ENCODE measurements at regions not wholly inside any gene's neighbourhood (a gene's known extent, or its start where the extent isn't known, plus 50 kb on each side); places are given as distances from the start of the nearest gene placed in this dataset.

DNA sequence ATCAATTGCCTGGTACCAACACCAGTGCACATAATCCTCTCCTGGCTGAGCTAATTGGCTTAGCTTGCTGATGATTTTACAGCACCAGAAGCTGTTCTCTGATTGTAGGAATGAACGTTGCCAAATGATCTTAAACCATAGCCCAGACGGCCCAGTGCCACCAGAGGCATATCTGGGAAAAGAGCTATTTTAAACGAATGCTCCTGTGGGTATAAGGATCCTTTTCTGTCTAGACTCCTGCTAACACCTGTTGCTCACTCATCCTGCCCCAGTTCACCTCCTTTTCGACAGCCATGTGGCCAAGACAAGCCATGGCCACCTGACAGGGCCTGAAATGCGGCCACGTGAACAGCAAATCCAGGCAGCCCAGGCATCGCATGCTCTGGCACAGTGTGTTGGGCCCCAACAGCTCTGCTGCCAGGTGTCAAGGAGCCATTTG is 289.9 kb upstream of the SLC30A5 start:
- Histone ChIP-seq H3K27me3 (ENCODE audit: control insufficient read depth, insufficient read depth, low read length) (no peaks in the 10 kb centered on the region), H3K36me3 (ENCODE audit: control insufficient read depth, insufficient read depth, low read length) (no peaks in the 10 kb centered on the region), H3K27ac (ENCODE audit: low read length) (no peak overlapping the region), H3K9me3 (ENCODE audit: control insufficient read depth, insufficient read depth, low read depth, low read length) (no peaks in the 10 kb centered on the region), H3K4me1 (ENCODE audit: control insufficient read depth, insufficient read depth, low read length) (no peaks in the 10 kb centered on the region), H3K4me3 (ENCODE audit: low read depth in 2 of 2, low read length in 2 of 2) (no peak overlapping the region)
- TF ChIP-seq TCF7L2 (IDR thresholded peaks at IDR 0.05; ENCODE audit: low read depth, low read length): no peak
- TF ChIP-seq, protein P1, sequence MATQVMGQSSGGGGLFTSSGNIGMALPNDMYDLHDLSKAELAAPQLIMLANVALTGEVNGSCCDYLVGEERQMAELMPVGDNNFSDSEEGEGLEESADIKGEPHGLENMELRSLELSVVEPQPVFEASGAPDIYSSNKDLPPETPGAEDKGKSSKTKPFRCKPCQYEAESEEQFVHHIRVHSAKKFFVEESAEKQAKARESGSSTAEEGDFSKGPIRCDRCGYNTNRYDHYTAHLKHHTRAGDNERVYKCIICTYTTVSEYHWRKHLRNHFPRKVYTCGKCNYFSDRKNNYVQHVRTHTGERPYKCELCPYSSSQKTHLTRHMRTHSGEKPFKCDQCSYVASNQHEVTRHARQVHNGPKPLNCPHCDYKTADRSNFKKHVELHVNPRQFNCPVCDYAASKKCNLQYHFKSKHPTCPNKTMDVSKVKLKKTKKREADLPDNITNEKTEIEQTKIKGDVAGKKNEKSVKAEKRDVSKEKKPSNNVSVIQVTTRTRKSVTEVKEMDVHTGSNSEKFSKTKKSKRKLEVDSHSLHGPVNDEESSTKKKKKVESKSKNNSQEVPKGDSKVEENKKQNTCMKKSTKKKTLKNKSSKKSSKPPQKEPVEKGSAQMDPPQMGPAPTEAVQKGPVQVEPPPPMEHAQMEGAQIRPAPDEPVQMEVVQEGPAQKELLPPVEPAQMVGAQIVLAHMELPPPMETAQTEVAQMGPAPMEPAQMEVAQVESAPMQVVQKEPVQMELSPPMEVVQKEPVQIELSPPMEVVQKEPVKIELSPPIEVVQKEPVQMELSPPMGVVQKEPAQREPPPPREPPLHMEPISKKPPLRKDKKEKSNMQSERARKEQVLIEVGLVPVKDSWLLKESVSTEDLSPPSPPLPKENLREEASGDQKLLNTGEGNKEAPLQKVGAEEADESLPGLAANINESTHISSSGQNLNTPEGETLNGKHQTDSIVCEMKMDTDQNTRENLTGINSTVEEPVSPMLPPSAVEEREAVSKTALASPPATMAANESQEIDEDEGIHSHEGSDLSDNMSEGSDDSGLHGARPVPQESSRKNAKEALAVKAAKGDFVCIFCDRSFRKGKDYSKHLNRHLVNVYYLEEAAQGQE (IDR thresholded peaks at IDR 0.05; ENCODE audit: insufficient read depth in 1 of 2, low read depth in 2 of 2, low read length in 1 of 2): no peak
- TF ChIP-seq, protein P2, sequence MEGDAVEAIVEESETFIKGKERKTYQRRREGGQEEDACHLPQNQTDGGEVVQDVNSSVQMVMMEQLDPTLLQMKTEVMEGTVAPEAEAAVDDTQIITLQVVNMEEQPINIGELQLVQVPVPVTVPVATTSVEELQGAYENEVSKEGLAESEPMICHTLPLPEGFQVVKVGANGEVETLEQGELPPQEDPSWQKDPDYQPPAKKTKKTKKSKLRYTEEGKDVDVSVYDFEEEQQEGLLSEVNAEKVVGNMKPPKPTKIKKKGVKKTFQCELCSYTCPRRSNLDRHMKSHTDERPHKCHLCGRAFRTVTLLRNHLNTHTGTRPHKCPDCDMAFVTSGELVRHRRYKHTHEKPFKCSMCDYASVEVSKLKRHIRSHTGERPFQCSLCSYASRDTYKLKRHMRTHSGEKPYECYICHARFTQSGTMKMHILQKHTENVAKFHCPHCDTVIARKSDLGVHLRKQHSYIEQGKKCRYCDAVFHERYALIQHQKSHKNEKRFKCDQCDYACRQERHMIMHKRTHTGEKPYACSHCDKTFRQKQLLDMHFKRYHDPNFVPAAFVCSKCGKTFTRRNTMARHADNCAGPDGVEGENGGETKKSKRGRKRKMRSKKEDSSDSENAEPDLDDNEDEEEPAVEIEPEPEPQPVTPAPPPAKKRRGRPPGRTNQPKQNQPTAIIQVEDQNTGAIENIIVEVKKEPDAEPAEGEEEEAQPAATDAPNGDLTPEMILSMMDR (IDR thresholded peaks at IDR 0.05): no peak
- TF ChIP-seq POLR2AphosphoS5 (IDR thresholded peaks at IDR 0.05; ENCODE audit: low read depth, low read length): no peak
- no peak for TF ChIP-seq SIN3A (IDR thresholded peaks at IDR 0.05; ENCODE audit: borderline replicate concordance, insufficient read depth, low read depth, low read length)
- ChIA-PET CTCF (no interaction called here), POLR2A (no interaction called here)
- no TSS peak for BruUV-seq (replicated peaks)
- no peak for DNase-seq (ENCODE audit: low read depth, low spot score)
- intact Hi-C loops (cut with micrococcal nuclease; ENCODE audit: unreplicated experiment) (no loop called here), in situ Hi-C loops (cut with HindIII; ENCODE audit: low pct_unique_long_range_greater_than_20kb, low sequenced_read_pairs) (no loop called here)
- no peak for ATAC-seq

DNA sequence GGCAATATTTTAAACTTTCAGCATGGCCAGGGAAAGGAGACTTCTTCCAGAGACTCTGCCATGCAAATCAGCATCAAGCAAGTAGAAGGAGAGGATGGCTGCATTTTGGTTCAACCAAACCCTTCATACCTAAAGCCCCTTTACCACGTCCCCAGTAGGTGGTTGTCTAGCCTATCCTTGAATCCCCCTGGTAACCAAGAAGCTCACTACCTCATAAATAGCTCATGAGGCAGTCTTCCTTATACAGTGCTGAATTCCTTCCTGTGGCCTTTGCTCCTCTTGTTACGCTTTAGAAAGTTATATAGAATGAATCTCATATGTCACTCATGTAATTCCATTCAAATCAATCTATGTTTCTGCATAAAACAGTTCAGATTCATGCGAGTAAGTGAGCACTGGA is 289.5 kb upstream of the SLC30A5 start:
- no peaks in the 10 kb centered on the region for H3K36me3 ChIP-seq (ENCODE audit: control insufficient read depth, insufficient read depth, low read length)
- H3K27ac ChIP-seq (ENCODE audit: low read length): no peak overlapping the region
- in situ Hi-C loops (cut with HindIII; ENCODE audit: low pct_unique_long_range_greater_than_20kb, low sequenced_read_pairs) (no loop called here), intact Hi-C loops (cut with micrococcal nuclease; ENCODE audit: unreplicated experiment) (no loop called here)
- H3K27me3 ChIP-seq (ENCODE audit: control insufficient read depth, insufficient read depth, low read length): no peaks in the 10 kb centered on the region
- ChIA-PET CTCF (no interaction called here), POLR2A (no interaction called here)
- H3K4me1 ChIP-seq (ENCODE audit: control insufficient read depth, insufficient read depth, low read length): no peaks in the 10 kb centered on the region
- no peaks in the 10 kb centered on the region for H3K9me3 ChIP-seq (ENCODE audit: control insufficient read depth, insufficient read depth, low read depth, low read length)
- no peak overlapping the region for H3K4me3 ChIP-seq (ENCODE audit: low read depth in 2 of 2, low read length in 2 of 2)
- no TSS peak for BruUV-seq (replicated peaks)
- ATAC-seq (no peak), DNase-seq (ENCODE audit: low read depth, low spot score) (no peak)
- no peak for TF ChIP-seq POLR2AphosphoS5 (IDR thresholded peaks at IDR 0.05; ENCODE audit: low read depth, low read length)
- TF ChIP-seq, protein P1 (IDR thresholded peaks at IDR 0.05; ENCODE audit: insufficient read depth in 1 of 2, low read depth in 2 of 2, low read length in 1 of 2): no peak
- TF ChIP-seq TCF7L2 (IDR thresholded peaks at IDR 0.05; ENCODE audit: low read depth, low read length): no peak
- TF ChIP-seq, protein P2 (IDR thresholded peaks at IDR 0.05): no peak
- TF ChIP-seq SIN3A (IDR thresholded peaks at IDR 0.05; ENCODE audit: borderline replicate concordance, insufficient read depth, low read depth, low read length): no peak
